HG02759 (cell line): ENCODE measurements at regions not wholly inside any gene's neighbourhood (a gene's known extent, or its start where the extent isn't known, plus 50 kb on each side); places are given as distances from the start of the nearest gene placed in this dataset.
"Not testable (repeated sequence)": the region's sequence is repeated elsewhere in the genome, so short reads cannot be mapped to it uniquely, and the experiment has no call there.

Experiments
- ATAC-seq: cut with Tn5 transposase; IDR thresholded peaks from one replicate; pipeline ENCODE4 v1.9.1; 2021; ENCODE audit warnings: mild to moderate bottlenecking, moderate library complexity; ENCODE audit not compliant: unreplicated experiment

DNA sequence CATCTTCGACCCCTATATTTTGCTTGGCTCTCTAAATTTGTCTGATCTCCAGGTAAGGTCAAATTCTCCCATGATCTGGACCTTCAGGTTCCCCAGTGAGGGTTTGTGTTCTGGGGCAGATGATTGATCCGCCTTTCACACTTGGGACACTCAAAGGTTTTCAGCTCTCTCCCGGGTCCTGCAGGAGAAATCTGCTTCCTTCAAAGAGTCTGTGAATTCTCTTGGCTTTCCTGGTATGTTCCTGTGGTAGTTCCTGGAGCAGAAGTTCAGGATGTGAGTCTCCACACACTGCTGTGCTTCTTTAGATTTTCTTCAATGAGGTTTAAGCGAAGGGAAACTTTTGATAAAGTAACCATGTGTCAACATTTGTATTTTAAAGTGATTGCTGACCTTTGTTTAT lies 318.0 kb downstream of the TAF11L14 start:
- ATAC-seq, result no peak

DNA sequence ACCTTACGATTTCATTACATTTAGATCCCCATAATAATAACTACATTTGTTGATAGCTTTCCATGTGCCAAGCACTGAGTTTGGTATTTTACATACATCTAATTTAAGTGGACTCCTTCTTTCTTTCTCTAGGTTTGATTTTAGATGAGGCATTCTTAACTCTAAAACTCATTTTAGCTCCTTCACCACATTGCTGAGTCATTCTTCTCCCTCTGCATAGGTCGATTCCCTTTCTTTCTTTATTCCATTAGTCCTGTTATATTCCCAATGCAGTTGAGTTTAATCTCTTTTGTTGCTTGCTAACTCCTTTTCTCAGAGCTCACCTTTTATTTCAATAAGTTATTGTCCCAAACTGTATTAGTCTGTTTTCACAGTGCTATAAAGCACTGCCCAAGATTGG lies 329.8 kb downstream of the TAF11L14 start:
- ATAC-seq, result no peak

DNA sequence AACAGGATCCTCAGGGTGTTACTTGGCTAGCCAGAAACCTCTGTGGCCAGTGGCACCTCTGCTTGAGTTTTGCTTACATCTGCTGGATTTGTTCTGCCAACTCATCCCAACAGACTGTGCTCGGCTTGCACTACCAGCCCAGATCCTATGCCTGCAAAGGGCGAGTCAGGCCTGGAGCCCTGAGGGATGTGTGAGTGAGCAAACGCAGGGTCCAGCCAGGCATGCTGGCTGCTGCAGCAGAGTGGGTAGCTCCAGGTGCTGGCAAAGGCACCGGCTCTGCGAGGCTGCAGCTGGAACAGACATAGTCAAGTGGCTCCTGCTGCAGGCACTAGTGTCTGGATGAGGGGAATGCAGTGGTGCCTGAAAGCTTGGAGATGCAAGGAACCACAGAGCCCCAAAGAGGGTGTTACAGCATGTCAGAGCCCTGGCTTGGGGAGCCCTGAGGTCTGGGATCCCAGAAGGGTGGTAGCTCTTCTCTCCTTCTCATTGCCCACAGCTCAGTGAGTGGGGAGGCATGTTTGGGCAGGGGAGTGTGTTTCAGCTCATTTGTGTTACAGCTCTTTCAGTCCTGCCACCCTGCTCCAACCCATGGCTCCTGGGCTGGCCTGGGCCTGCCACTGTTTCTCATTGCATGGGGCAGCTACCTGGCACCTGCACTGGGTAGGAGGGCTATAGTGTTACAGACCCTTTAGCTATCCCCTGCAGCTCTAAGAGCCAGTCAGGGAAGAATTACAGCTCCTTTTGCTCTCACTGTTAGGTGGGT lies 332.6 kb downstream of the TAF11L14 start:
- no peak for ATAC-seq

DNA sequence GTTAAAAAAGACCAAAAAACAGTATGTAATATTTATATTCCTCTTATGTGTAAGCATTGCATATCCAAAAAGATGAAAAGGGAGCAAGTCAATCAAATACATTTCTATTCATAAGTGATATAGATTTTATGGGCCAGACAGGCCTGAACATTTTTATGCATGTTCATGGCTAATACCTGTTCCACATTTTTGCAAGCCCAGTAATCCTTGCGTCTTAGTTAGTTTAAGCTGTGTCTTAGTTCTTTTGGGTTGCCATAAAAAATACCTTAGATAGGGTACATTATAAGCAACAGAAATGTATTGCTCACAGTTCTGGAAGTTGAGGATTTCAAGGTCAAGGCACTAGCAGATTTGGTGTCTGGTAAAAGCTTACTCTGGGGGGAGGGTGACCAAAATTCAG lies 342.1 kb downstream of the TAF11L14 start:
- ATAC-seq, result no peak

DNA sequence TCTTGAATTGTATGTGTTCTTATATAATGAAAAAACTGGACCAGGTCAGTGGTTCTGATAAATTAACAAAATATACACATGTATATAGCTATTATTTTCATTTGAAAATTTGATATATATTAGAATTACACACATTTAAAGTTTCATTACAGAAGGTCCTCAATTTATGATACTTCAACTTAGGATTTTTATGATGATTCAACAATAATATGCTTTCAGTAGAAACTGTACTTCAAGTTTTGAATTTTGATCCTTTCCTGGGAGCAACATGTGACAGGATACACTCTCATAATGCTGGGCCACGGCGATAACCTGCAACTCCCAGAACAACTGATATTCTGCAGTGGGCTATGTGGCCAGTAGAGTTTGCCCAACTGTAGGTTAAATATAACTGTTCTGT lies 344.7 kb downstream of the TAF11L14 start:
- ATAC-seq, result no peak

DNA sequence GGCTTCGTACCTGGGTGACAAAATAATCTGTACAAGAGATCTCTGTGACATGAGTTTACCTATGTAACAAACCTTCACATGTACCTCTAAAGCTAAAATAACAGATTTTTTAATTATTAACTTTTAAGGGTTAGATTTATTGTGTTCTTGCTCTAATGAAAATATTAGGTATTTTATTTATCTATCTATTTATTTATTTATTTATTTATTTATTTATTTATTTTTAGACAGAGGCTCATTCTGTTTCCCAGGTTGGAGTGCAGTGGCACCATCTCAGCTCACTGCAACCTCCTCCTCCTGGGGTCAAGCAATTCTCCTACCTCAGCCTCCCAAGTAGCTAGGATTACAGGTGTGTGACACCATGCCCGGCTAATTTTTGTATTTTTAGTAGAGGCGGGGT lies 348.4 kb downstream of the TAF11L14 start:
- ATAC-seq, result not testable (repeated sequence)

DNA sequence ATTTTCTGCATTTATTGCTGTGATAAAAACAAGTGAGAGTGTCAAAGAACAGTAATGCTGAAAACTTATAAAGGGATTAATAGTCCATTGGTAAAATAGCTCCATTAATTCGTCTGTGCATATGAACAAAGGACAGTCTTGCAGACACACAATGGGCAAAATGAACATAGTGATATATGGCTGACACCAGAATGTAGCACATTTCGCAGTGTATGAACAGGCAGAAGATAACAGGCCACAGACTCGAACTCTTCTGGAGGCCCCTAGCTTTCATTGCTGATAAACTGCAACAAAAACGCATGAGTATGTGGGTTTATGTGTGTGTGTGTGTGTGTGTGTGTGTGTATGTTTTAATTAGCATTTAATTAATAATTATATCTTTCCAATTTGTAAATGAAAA lies 354.8 kb downstream of the TAF11L14 start:
- no peak for ATAC-seq

DNA sequence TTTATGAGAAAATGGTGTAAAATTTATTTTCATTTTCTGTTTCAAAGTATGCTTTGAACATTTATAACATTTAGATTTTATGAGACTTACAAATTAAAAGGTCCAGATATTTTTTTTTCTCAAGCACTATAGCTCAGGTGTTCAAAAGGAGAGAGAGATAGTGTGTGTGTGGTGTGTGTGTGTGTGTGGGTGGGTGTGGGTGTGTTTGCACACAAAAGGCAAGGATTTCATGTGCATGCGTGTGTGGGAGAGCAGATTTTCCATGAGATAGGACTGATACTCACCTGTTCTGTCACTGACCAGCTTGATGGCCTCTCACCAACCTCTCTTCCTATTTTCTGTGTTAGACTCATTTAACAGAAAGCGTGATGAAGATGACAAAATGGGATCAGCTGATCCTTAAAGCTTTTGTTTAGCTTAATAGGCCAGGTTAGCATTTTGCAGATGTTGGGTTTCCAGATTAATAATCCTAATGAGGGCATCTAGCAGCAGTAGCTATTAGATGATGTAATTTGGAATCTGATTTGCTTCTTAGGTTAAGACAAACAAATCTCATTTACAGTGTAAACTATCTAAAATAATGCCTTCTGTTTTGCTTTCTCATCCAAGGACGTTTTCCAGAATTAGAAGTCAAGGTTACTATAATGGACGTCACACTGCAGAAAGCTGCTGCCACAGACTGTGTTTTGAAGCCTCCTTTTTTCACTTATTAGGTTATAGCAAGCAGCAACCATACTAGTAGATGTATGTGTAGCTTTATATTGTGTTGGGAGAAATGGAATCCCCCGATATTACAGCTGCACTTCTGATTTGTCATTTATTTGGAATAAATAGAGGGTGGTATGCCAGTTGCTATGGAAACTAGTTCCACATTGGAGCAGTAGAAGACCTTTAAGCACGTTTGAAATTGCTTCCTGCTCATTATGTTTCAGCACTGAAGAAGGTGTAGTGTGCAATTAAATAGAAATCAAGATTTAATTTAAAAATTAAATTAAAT lies 355.6 kb downstream of the TAF11L14 start:
- no peak for ATAC-seq

DNA sequence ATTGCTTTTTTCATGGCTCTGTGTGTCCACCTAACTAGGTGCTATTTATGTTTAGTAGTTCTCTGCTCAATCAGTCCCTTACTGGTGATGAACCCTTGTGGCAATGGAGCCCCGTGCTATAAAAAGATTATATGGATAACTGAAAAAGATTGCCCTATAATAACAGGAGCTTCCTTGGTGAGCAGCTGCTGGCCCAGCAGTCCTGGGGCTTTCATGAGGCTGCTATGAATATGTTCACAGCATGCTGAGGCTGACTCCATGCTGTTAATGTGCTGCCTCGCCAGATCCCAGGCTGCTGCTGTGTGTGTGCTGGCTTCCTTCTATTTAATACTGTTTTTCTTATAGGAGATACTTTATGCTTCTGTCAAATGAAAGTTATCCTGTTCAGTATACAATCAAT lies 357.5 kb downstream of the TAF11L14 start:
- no peak for ATAC-seq

DNA sequence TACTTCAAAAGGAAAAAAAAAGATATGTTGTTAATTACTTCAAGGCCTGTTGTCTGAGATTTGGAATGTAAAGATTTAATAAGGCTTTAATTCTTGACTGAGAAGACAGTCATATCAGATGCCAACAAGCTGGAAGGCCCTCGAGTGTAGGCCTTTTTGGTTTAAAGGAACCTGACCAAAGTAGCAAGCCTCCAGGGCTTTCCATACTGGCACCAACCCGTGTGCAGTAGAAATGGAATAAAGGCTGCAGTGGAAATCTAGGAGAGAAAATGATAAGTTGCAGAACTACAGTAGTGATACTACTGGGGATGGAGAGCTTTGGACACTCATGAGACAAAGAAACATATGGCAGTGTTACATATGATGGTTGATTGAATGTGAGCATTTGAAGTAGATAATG lies 358.0 kb downstream of the TAF11L14 start:
- ATAC-seq, result no peak

DNA sequence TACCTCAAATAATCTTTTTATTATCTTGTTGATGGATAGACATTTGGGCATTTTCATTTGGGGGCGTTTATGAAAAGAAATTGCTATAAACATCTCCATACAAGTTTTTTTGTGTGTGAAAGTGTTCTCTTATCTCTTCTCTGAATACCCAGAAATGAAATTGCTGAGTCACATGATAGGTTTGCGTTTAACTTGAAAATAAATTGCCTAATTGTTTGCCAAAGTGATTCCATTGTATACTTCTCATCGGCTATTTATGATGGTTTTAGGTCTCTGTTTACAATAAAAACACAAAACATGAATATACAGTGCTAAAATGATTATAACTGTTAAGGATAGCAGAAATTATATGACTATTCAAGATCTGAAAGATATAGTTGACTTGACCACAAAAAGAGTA lies 361.7 kb downstream of the TAF11L14 start:
- no peak for ATAC-seq

DNA sequence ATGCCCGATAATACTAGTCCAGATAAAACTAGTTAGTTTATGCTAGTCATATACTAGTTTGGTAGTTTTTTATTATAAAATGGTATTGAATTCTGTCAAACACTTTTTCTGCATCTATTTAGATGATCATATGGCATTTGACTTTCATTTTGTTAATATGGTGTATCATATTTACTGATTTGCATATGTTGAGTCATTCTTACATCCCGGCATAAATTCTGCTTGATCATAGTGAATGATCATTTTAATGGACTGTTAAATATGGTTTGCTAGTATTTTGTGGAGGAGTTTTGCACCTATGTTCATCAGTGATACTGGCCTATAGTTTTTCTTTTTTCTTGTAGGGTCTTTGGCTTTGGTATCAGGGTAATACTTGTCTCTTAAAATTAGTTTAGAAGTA lies 365.6 kb downstream of the TAF11L14 start:
- ATAC-seq, result no peak

DNA sequence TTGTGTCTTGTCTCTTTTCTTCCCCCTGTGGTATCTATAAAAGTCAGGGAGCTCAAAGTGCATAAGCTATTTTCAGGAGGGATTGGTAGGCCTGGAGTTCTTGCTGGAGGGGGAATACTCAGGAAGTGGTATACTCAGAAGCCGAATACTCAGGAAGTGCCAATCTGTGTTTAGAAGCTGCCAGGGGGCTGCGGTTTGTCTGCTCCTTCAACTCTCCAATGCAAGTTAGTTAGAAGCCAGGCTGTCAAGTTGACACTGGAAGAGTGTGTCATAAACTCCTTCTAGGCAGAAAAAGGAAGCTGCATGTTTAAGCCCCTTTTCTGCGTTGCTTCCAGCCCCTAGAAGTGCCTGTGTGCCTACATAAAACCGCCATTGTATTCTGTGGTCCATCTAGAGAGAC lies 366.5 kb downstream of the TAF11L14 start:
- no peak for ATAC-seq

DNA sequence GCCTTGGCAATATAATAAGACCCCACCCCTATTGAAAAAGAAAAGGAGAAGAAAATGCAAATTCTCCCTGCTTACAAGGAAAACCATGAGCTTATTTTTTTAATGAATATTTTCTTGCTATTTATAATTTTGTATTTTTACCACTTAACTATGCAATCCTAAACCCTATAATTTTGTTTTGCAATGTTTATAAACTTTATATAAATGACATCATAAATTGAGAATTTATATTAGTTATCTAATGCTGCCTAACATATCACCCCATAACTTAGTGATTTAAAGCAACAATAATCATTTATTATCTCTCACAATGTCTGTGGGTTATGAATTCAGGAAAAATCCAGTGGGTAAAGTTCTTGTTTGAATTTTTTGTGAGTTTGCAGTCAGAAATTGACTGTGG lies 369.1 kb downstream of the TAF11L14 start:
- no peak for ATAC-seq

DNA sequence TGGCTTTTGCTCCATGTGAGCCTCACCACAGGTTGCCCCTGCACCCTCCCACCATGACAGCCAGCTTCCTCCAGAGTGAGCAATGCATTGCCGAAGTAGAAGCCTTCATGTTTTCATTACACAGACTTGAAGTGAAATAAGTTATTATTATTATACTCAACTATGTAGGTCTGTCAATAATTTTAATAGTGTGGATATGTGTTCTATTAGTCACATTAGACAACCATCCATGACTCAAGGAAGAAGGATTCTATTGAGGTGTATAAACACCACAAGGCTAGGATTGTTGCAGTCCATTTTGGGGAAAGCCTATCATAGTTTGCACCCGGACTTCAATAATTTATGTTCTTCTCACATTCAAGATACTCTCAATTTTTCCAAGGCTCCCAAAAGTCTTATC lies 369.5 kb downstream of the TAF11L14 start:
- no peak for ATAC-seq

DNA sequence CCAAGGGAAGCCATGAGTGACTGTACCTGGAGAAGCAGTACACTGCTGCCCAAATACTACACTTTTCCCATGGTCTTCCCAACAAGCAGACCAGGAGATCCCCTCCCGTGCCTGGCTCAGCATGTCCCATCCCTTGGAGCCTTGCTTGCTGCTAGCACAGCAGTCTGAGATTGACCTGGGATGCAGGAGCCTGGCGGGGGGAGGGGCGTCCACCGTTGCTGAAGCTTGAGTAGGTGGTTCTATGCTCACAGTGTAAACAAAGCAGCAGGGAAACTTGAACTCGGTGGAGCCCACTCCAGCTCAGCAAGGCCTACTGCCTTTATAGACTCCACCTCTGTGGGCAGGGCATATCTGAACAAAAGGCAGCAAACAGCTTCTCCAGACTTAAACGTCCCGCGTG lies 372.0 kb downstream of the TAF11L14 start:
- ATAC-seq, result not testable (repeated sequence)

DNA sequence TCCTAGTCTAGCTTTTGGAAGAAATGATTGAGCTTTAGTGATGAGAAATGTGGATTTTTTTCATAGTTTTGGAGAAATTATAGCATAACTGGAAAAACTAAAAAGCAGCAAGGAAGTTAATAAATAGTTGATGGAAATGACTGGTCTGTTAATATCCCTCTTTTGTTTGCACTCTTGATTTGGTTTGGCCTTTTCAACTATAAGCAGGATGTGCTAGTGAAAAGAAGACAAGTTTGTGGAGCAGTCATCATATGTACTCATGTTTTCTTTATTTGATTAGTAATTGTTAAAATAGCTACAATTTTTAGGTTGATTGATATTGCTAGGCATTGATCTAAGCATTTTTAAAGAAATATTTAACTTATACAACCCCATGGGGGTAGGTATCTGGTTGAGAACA lies 374.7 kb downstream of the TAF11L14 start:
- ATAC-seq, result no peak

DNA sequence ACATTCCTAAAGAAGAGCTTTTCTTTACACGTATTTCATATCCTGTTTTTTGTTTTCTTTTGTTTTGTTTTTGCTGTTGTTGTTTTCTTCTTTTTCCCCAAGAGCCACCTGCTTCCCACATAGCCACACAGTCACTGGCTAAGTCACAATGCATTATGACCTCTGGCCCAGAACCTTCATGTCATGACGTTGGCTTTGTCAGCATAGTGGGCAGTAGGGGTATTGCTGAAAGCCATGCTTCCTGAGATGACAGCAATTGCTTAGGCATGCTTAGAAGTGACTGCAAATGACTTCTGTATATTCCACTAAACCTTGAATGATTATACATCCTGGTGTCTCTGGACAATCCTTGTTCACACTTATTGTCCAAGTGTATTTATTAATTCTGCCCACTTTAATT lies 375.8 kb downstream of the TAF11L14 start:
- ATAC-seq, result no peak

DNA sequence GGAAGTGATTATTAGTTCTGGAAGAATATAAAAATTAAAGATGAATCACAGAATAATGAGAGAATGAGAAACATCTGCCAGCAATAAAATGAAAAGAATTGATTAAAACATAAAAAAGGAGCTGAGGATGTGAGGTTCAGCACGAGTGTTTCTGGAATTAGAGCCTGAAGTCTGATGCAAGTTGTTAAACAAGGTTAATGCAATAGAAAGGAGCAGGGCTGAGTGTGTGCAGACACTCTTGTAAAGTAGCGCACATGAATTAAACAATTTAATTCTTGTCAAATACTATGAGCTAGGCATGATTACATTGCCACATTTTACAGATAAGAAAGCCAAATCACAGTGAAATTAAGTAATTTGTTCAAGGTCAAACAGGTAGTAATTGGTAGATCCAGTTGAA lies 384.2 kb downstream of the TAF11L14 start:
- ATAC-seq, result no peak

DNA sequence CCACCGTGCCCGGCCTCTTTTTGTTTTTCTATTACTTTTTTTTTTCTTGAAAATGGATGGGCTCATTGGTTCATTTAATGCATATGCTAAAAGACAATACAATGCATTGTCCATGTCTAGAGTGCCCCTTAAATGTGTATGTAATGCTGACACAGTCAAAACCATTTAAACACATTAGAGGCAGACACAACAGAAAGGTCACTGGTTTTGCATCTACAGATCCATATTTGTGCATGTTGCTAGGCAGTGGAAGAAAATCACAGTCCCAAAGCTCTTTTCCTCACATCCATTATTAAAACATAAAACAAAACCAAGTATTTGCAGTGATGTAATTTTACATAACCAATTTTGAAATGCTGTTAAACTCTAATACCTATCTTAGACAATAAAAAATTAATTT lies 389.0 kb downstream of the TAF11L14 start:
- ATAC-seq, result no peak

DNA sequence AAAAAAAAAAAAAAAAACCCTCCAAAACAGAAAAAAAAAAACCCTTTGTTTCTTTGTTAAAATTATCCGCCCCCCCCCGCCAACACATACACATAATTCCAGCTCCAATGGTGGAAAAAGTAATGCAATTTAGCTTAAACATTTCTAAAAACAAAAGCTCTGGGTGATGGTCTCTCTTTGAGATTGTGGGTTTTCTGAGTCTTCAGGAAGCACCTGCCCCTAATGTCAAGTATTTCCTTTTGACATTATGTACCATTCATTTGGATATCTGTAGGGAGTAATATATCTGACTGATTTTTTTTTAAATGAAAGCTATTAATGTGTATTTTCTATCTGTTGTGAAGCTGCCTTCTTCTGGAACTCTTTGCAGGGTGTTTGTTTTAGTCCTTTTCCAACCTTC lies 389.7 kb downstream of the TAF11L14 start:
- no peak for ATAC-seq

DNA sequence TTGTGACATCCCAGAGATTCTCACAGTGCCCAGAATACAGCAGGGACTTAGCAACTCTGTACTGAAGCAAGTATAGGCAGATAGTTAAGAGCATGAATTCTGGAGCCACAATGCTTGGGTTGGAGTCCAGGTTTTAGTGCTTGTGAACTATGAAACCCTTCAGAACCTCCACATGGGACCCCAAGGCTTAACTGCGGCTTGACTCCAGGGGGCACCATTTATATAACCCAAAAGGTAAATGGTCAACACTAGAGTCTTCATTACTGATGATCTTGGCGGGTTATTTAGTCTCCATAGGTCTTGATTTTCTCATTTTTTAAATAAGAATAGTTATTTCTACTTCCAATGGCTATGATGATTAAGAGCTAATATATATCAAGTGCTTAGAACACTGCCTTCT lies 390.3 kb downstream of the TAF11L14 start:
- no peak for ATAC-seq
